GM23338 (cell line): ENCODE measurements at regions not wholly inside any gene's neighbourhood (a gene's known extent, or its start where the extent isn't known, plus 50 kb on each side); places are given as distances from the start of the nearest gene placed in this dataset.

ENCODE experiments used
- ATAC-seq: fragments of 200-7000 bp; cut with Tn5 transposase; 3 replicates; pipeline ENCODE4 v1.9.1; 2020
- DNase-seq: peaks from one replicate; pipeline ENCODE4 v3.0.0-alpha.2; 2015; ENCODE audit warnings: low spot score
- H2AFZ ChIP-seq: fragments of 200-600 bp; sonication (generic); 2 replicates; pipeline ENCODE4 v1.8.0; 2016; ENCODE audit warnings: antibody characterized with exemption, mild to moderate bottlenecking, moderate library complexity
- H3F3A ChIP-seq: fragments of 200-600 bp; sonication (generic); replicated peaks from 2 replicates; pipeline ENCODE4 v1.8.0; 2017; ENCODE audit warnings: antibody characterized with exemption, mixed run types, low read depth
- H3K27ac ChIP-seq: fragments of 200-600 bp; sonication (generic); 2 replicates; pipeline ENCODE4 v1.6.1; 2016; ENCODE audit warnings: low read depth
- H3K27me3 ChIP-seq: fragments of 200-600 bp; sonication (generic); 2 replicates; pipeline ENCODE4 v1.8.0; 2016; ENCODE audit warnings: mild to moderate bottlenecking, mixed run types, moderate library complexity; ENCODE audit not compliant: insufficient read depth
- H3K36me3 ChIP-seq: fragments of 200-600 bp; sonication (generic); 2 replicates; pipeline ENCODE4 v1.8.0; 2016; ENCODE audit warnings: mild to moderate bottlenecking; ENCODE audit not compliant: insufficient read depth
- H3K4me1 ChIP-seq: fragments of 200-600 bp; sonication (generic); 2 replicates; pipeline ENCODE4 v1.8.0; 2016; ENCODE audit warnings: mild to moderate bottlenecking, moderate library complexity; ENCODE audit not compliant: insufficient read depth
- H3K4me2 ChIP-seq: fragments of 200-600 bp; sonication (generic); 2 replicates; pipeline ENCODE4 v1.7.1; 2017; ENCODE audit warnings: mixed run types
- H3K4me3 ChIP-seq: fragments of 200-600 bp; sonication (generic); 2 replicates; pipeline ENCODE4 v1.6.1; 2016; ENCODE audit warnings: mixed run types
- H3K79me2 ChIP-seq: fragments of 200-600 bp; sonication (generic); replicated peaks from 2 replicates; pipeline ENCODE4 v1.8.0; 2017; ENCODE audit warnings: mild to moderate bottlenecking; ENCODE audit not compliant: insufficient read depth
- H3K9me2 ChIP-seq: fragments of 200-600 bp; sonication (generic); 2 replicates; pipeline ENCODE4 v1.8.0; 2017; ENCODE audit not compliant: insufficient read depth
- H4K20me1 ChIP-seq: fragments of 200-600 bp; sonication (generic); replicated peaks from 2 replicates; pipeline ENCODE4 v1.8.0; 2017; ENCODE audit warnings: mild to moderate bottlenecking; ENCODE audit not compliant: insufficient read depth
- H3K27ac Mint-ChIP-seq: 2 replicates; pipeline ENCODE4 v1.8.0; 2020; ENCODE audit warnings: inconsistent platforms, mild to moderate bottlenecking, moderate library complexity, mixed read lengths
- H3K27me3 Mint-ChIP-seq: 3 replicates; pipeline ENCODE4 v1.8.0; 2022; ENCODE audit warnings: low read depth, mild to moderate bottlenecking, moderate library complexity, mixed read lengths, inconsistent platforms; ENCODE audit not compliant: insufficient read depth, poor library complexity
- H3K36me3 Mint-ChIP-seq: 3 replicates; pipeline ENCODE4 v1.8.0; 2021; ENCODE audit warnings: low read depth, mild to moderate bottlenecking, inconsistent platforms, moderate library complexity, mixed read lengths
- H3K4me1 Mint-ChIP-seq: 3 replicates; pipeline ENCODE4 v1.8.0; 2020; ENCODE audit warnings: mild to moderate bottlenecking, inconsistent platforms, mixed read lengths
- H3K4me3 Mint-ChIP-seq: 3 replicates; pipeline ENCODE4 v1.8.0; 2021; ENCODE audit warnings: moderate library complexity, mild to moderate bottlenecking, inconsistent platforms, mixed read lengths
- H3K9me3 Mint-ChIP-seq: 3 replicates; pipeline ENCODE4 v1.8.0; 2020; ENCODE audit warnings: moderate library complexity, mild to moderate bottlenecking, inconsistent platforms, mixed read lengths
- CREB1 ChIP-seq: fragments of 250-450 bp; sonication (Bioruptor Pico); IDR thresholded peaks from 2 replicates; pipeline ENCODE4 v1.5.0; 2020; ENCODE audit warnings: low read depth, mild to moderate bottlenecking, moderate library complexity
- CTCF ChIP-seq, 2 experiments: fragments of 200-600 bp in 1 of 2; sonication (generic) in 1 of 2; conservative IDR thresholded peaks; 2 replicates each; pipeline versions ENCODE4 v1.5.1 to v1.6.1; 2016 to 2017; ENCODE audit warnings: antibody characterized with exemption in 2 of 2, low read depth in 2 of 2, mild to moderate bottlenecking in 2 of 2, moderate library complexity in 1 of 2
- EZH2phosphoT487 ChIP-seq: fragments of 200-600 bp; sonication (generic); IDR thresholded peaks from one replicate; pipeline ENCODE4 v1.8.1; 2018; ENCODE audit warnings: antibody characterized with exemption; ENCODE audit not compliant: unreplicated experiment
- JUNB ChIP-seq: IDR thresholded peaks from one replicate; pipeline ENCODE4 v1.6.1; 2016; ENCODE audit warnings: antibody characterized with exemption; ENCODE audit not compliant: unreplicated experiment
- POLR2AphosphoS5 ChIP-seq: IDR thresholded peaks from 2 replicates; pipeline ENCODE4 v1.6.1; 2016; ENCODE audit warnings: antibody characterized with exemption, low read depth
- STAT1 ChIP-seq: IDR thresholded peaks from one replicate; pipeline ENCODE4 v1.6.1; 2016; ENCODE audit warnings: antibody characterized with exemption; ENCODE audit not compliant: unreplicated experiment
- ZNF331 ChIP-seq: fragments of 250-450 bp; sonication (Bioruptor Pico); IDR thresholded peaks from 2 replicates; pipeline ENCODE4 v1.5.0; 2020; ENCODE audit warnings: low read depth, mild to moderate bottlenecking, moderate library complexity
- ZNF462 ChIP-seq: fragments of 250-450 bp; sonication (Bioruptor Pico); IDR thresholded peaks from 2 replicates; pipeline ENCODE4 v1.5.0; 2020; ENCODE audit warnings: mild to moderate bottlenecking, moderate library complexity

GRCh38 chr10:36489181-36489580 is 636.2 kb upstream of the ANKRD30A start (continued):
- TF ChIP-seq ZNF462 (CRISPR knock-in tag), result no peak
- no peak for TF ChIP-seq ZNF331 (CRISPR knock-in tag)
- no peak for TF ChIP-seq STAT1
- no peak for TF ChIP-seq POLR2AphosphoS5

GRCh38 chr10:36488579-36488978 is 636.8 kb upstream of the ANKRD30A start:
- no peaks in the 10 kb centered on the region; the same call in none of the 2 replicates for H3K4me1 ChIP-seq
- H3K9me2 ChIP-seq, result 0 out of 2 replicates have a peak, but pooled peaks cover 15% of the 10 kb centered on the region
- Mint-ChIP-seq H3K4me3 (no peak overlapping the region), H3K27me3 (no peaks in the 10 kb centered on the region), H3K9me3 (no peaks in the 10 kb centered on the region), H3K27ac (0 out of 2 replicates have a peak overlapping the region, but pooled peaks have one; percentile 30), H3K36me3 (no peaks in the 10 kb centered on the region), H3K4me1 (peaks cover 9% of the 10 kb centered on the region; the same call in 2 of the 3 replicates)
- no peak overlapping the region for H2AFZ ChIP-seq
- ATAC-seq, result no peak
- H3K4me3 ChIP-seq, result no peak overlapping the region
- H3K4me2 ChIP-seq, result no peak overlapping the region
- no peaks in the 10 kb centered on the region for H3F3A ChIP-seq
- H3K36me3 ChIP-seq, result no peaks in the 10 kb centered on the region
- H3K79me2 ChIP-seq, result no peaks in the 10 kb centered on the region
- no peak for DNase-seq
- H4K20me1 ChIP-seq, result no peaks in the 10 kb centered on the region
- H3K27me3 ChIP-seq, result no peaks in the 10 kb centered on the region
- no peak overlapping the region for H3K27ac ChIP-seq
- TF ChIP-seq ZNF331 (CRISPR knock-in tag), result no peak
- TF ChIP-seq CTCF (conservative IDR thresholded peaks at IDR 0.05; ENCODE audit: low read depth in 2 of 2), result no peak
- no peak for TF ChIP-seq EZH2phosphoT487
- no peak for TF ChIP-seq ZNF462 (CRISPR knock-in tag)
- TF ChIP-seq CREB1 (CRISPR knock-in tag), result no peak
- TF ChIP-seq JUNB, result no peak
- no peak for TF ChIP-seq POLR2AphosphoS5
